Uterus (tissue), 3 donors: ENCODE measurements at regions not wholly inside any gene's neighbourhood (a gene's known extent, or its start where the extent isn't known, plus 50 kb on each side); places are given as distances from the start of the nearest gene placed in this dataset.

ENCODE experiments used
- DNase-seq, 2 donors: peaks; one replicate each; pipeline ENCODE4 v3.0.0-alpha.2; 2019 to 2020
- H3K27ac ChIP-seq, 2 donors: fragments of 200-600 bp; sonication (generic); 1 replicate in 1 of 2; 2 replicates in 1 of 2; pipeline ENCODE4 v1.5.1; 2016 to 2018
- H3K27me3 ChIP-seq, 2 donors: fragments of 200-600 bp; sonication (generic); one replicate each; pipeline ENCODE4 v1.5.1; 2018 to 2019; ENCODE audit warnings: control low read depth in 1 of 2
- H3K36me3 ChIP-seq, 2 donors: fragments of 200-600 bp; sonication (generic); one replicate each; pipeline ENCODE4 v1.5.1; 2019; ENCODE audit warnings: control low read depth in 1 of 2
- H3K4me1 ChIP-seq, 2 donors: fragments of 200-600 bp; sonication (generic); one replicate each; pipeline ENCODE4 v1.5.1; 2018 to 2019; ENCODE audit warnings: control low read depth in 1 of 2
- H3K4me3 ChIP-seq, 2 donors: fragments of 200-600 bp; sonication (generic); 1 replicate in 1 of 2; 2 replicates in 1 of 2; pipeline ENCODE4 v1.5.1; 2018 to 2019; ENCODE audit warnings: mild to moderate bottlenecking in 1 of 2
- H3K9me3 ChIP-seq, 2 donors: fragments of 200-600 bp; sonication (generic); one replicate each; pipeline ENCODE4 v1.5.1; 2019; ENCODE audit warnings: control low read depth in 1 of 2
- CTCF ChIP-seq, 4 experiments: fragments of 200-600 bp in 2 of 4; fragments of 450-650 bp in 2 of 4; sonication (generic) in 2 of 4; IDR thresholded peaks; one replicate each; pipeline ENCODE4 v1.5.1; 2016 to 2019; ENCODE audit warnings: antibody characterized with exemption in 4 of 4, mild to moderate bottlenecking in 2 of 4, moderate library complexity in 1 of 4
- POLR2A ChIP-seq, 2 donors: fragments of 450-650 bp; IDR thresholded peaks; one replicate each; pipeline ENCODE4 v1.6.1; 2016; ENCODE audit warnings: antibody characterized with exemption in 2 of 2, mild to moderate bottlenecking in 1 of 2, moderate library complexity in 1 of 2
- intact Hi-C: fragments of 100-400 bp; cut with DNase I; formaldehyde crosslinking; loops from one replicate; pipeline ENCODE4 v1.15.1; 2023; ENCODE audit warnings: low total_unique reads
- donor health status: DM: yes; HTN: yes; CAD: no.

- TF ChIP-seq CTCF (IDR thresholded peaks at IDR 0.05) (no peak), POLR2A (IDR thresholded peaks at IDR 0.05) (no peak)
- no peak for DNase-seq
- intact Hi-C loops, result no loop called here
- H3K27me3 ChIP-seq, result no peaks in the 10 kb centered on the region
- H3K27ac ChIP-seq, result no peak overlapping the region
- no peak overlapping the region for H3K4me3 ChIP-seq
- peaks cover 0 to under 1% of the 10 kb centered on the region in 2 donors for H3K9me3 ChIP-seq
- H3K36me3 ChIP-seq, result no peaks in the 10 kb centered on the region
- H3K4me1 ChIP-seq, result no peaks in the 10 kb centered on the region
Measured at GRCh38 chr16:88292007-88292970, 90.5 kb upstream of the ZNF469 start.

GRCh38 chr16:88293097-88293496 is 89.7 kb upstream of the ZNF469 start:
- H3K36me3 ChIP-seq, result no peaks in the 10 kb centered on the region
- TF ChIP-seq POLR2A (IDR thresholded peaks at IDR 0.05) (no peak), CTCF (IDR thresholded peaks at IDR 0.05) (no peak)
- intact Hi-C loops, result no loop called here
- no peak overlapping the region for H3K4me3 ChIP-seq
- no peak overlapping the region for H3K27ac ChIP-seq
- no peak for DNase-seq
- no peaks in the 10 kb centered on the region for H3K4me1 ChIP-seq
- no peaks in the 10 kb centered on the region for H3K27me3 ChIP-seq
- H3K9me3 ChIP-seq, result no peaks in the 10 kb centered on the region

GRCh38 chr16:88295671-88296436 is 86.9 kb upstream of the ZNF469 start:
- H3K36me3 ChIP-seq, result no peaks in the 10 kb centered on the region
- no peaks in the 10 kb centered on the region for H3K9me3 ChIP-seq
- intact Hi-C loops, result no loop called here
- no peak for TF ChIP-seq POLR2A (IDR thresholded peaks at IDR 0.05)
- no peak for TF ChIP-seq CTCF (IDR thresholded peaks at IDR 0.05)
- H3K27me3 ChIP-seq, result no peaks in the 10 kb centered on the region
- no peak overlapping the region for H3K27ac ChIP-seq
- H3K4me3 ChIP-seq, result no peak overlapping the region
- peaks cover 0 to 3% of the 10 kb centered on the region in 2 donors for H3K4me1 ChIP-seq
- DNase-seq, result no peak

GRCh38 chr16:88296437-88297177 is 86.2 kb upstream of the ZNF469 start:
- H3K27ac ChIP-seq, result no peak overlapping the region
- no peaks in the 10 kb centered on the region for H3K9me3 ChIP-seq
- peaks cover 0 to 3% of the 10 kb centered on the region in 2 donors for H3K4me1 ChIP-seq
- H3K4me3 ChIP-seq, result no peak overlapping the region
- no peaks in the 10 kb centered on the region for H3K36me3 ChIP-seq
- H3K27me3 ChIP-seq, result no peaks in the 10 kb centered on the region
- TF ChIP-seq POLR2A (IDR thresholded peaks at IDR 0.05) (no peak), CTCF (IDR thresholded peaks at IDR 0.05) (no peak)
- intact Hi-C loops, result no loop called here
- no peak for DNase-seq
